HAP-1 (cell line): ENCODE measurements at regions not wholly inside any gene's neighbourhood (a gene's known extent, or its start where the extent isn't known, plus 50 kb on each side); places are given as distances from the start of the nearest gene placed in this dataset.
"Not testable (repeated sequence)": the region's sequence is repeated elsewhere in the genome, so short reads cannot be mapped to it uniquely, and the experiment has no call there.

Experiments used
- DNase-seq, 2 experiments: peaks; one replicate each; pipeline ENCODE4 v3.0.0-alpha.2; 2016 to 2020; ENCODE audit warnings: low spot score in 2 of 2
- H3K27me3 ChIP-seq: fragments of 250-450 bp; sonication (Bioruptor Pico); 2 replicates; pipeline ENCODE4 v1.5.1; 2020; ENCODE audit warnings: low read depth, mild to moderate bottlenecking, moderate library complexity
- H3K36me3 ChIP-seq: fragments of 250-450 bp; sonication (Bioruptor Pico); replicated peaks from 2 replicates; pipeline ENCODE4 v1.5.1; 2020; ENCODE audit warnings: mild to moderate bottlenecking
- H3K4me1 ChIP-seq: fragments of 250-450 bp; sonication (Bioruptor Pico); 2 replicates; pipeline ENCODE4 v1.5.1; 2020; ENCODE audit warnings: mild to moderate bottlenecking
- H3K4me3 ChIP-seq: fragments of 250-450 bp; sonication (Bioruptor Pico); 2 replicates; pipeline ENCODE4 v1.5.1; 2020; ENCODE audit warnings: mild to moderate bottlenecking, moderate library complexity
- H3K9me3 ChIP-seq: fragments of 250-450 bp; sonication (Bioruptor Pico); 2 replicates; pipeline ENCODE4 v1.5.1; 2020; ENCODE audit warnings: mild to moderate bottlenecking, moderate library complexity
- in situ Hi-C: fragments of 300-500 bp; cut with MboI; formaldehyde crosslinking; loops from 3 replicates; pipeline ENCODE4 v1.14.3; 2020; ENCODE audit warnings: low sequenced_read_pairs, inconsistent platforms, mixed read lengths

DNA sequence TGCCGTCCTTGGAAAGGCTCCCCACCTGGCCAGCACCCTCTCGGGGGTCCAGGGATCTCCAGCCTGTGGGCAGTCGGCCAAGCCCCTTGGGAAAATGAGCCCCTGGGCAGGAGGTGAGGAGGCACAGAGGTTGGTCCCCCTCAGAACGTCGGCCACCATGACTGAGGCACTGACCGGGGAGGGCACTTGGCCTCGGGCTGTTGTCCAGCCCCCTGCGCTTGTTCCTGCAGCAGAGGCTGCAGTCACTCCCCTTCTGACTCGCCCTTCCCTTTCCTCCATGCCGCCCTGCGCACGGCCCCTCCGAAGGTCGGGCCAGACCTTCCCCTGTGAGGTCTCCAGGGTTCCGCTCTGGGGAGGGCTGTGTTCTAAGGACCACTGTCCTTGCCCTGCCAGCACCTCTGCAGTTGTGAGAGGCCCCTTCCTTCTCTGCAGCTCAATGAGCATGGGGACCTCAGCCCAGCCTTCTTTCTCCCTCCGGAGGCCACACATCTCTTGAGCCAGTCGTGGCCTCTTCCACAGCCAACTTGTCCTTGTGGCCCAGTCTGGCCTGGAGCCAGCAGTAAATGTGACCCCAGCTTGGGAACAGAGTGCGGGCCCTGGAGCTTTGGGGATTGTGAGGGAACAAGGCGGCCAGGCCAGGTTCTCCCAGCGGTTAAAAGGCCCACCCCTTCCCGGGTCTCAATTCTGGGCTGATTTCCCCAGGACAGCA is 195.5 kb downstream of the DLL1 start:
- Histone ChIP-seq H3K4me1 (no peaks in the 10 kb centered on the region), H3K9me3 (no peaks in the 10 kb centered on the region), H3K4me3 (no peak overlapping the region), H3K36me3 (no peaks in the 10 kb centered on the region), H3K27me3 (no peaks in the 10 kb centered on the region)
- no peak for DNase-seq
- in situ Hi-C loops: no loop called here

DNA sequence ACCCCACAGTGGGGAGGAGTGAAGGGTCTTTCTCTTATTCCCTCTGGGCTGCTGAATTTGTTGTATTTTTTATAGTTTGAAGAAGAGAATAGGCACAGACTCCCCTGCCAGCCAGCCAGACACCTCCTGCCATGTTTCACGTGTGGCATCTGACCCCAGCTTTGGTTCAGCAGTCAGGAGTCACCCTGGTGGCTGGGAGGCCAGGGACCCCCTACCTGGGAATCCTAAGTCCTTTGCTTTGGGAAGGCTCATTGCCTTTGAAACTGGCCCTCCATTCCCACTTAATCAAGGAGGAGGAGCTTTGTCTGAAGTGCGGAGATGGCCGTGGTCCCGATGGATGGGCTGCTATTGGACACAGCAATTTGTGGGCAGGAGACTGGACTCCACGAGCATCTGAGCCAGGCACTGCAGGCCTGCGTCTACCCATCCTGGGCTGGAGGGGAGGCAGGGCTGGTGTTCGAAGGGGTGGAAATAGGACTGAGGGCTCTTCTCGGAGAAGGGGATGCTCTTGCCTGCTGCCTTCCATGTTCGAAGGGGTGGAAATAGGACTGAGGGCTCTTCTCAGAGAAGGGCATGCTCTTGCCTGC is 196.1 kb downstream of the DLL1 start:
- Histone ChIP-seq H3K4me3 (no peak overlapping the region), H3K27me3 (no peaks in the 10 kb centered on the region), H3K4me1 (no peaks in the 10 kb centered on the region), H3K9me3 (no peaks in the 10 kb centered on the region), H3K36me3 (no peaks in the 10 kb centered on the region)
- in situ Hi-C loops: no loop called here
- no peak for DNase-seq

DNA sequence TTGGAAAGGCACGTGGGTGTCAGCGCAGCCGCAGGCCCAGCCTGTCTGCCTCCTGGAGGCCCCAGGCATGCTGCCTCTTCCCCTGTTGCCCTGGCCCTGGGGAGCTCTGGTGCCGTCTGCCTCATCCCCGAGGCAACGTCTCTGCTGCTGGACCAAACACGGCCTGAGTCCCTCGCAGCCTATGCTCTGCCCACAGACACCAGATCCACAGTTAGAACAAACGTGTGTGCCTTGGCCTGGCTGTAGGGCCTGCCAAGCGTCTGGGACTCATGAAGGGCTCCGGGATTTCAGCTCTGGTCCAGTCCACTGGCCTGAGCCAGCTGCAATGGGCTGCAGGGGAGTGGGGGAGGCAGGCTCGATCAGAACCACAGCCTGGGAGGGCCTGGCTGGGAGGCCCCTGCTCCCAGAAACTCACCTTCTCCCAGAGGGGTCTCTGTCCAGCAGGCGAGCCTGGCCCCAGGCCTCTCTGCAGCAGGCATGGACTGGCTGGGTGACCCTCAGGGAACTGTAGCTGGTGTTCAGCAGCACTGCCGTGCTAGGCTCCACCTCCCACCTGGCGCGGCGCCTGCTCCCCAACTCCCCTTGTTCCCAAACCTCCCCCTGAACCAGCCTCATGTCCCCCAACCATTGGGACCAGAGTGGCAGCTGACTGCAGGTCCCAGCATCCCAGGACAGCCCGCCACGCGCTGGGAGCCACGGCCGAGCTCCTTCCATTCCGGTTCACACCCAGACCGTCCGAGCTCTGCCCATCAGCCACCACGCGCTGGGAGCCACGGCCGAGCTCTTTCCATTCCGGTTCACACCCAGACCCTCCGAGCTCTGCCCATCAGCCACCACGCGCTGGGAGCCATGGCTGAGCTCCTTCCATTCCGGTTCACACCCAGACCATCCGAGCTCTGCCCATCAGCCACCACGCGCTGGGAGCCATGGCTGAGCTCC is 197.0 kb downstream of the DLL1 start:
- DNase-seq: no peak
- no peak overlapping the region for H3K4me3 ChIP-seq
- no peaks in the 10 kb centered on the region for H3K36me3 ChIP-seq
- H3K4me1 ChIP-seq: no peaks in the 10 kb centered on the region
- in situ Hi-C loops: no loop called here
- H3K9me3 ChIP-seq: no peaks in the 10 kb centered on the region
- no peaks in the 10 kb centered on the region for H3K27me3 ChIP-seq

DNA sequence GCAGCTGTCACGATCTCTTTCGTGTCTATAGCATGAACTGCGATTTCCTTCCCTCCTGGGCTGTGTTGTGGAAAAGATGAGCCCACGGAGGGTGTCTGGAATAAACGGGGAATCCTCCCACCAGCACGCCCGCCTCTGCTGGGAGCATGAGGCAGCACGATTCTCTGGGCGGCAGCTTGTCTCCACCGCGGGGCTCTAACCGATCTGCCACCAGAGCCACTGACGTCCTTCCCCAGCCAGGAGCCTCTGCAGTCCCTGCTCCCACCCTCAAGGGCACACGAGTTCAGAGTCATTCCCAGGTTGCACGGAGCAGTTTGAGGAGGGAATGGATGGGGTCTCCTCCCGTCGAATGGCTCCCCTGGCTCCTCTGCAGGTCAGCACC is 197.6 kb downstream of the DLL1 start:
- in situ Hi-C loops: no loop called here
- no peaks in the 10 kb centered on the region for H3K4me1 ChIP-seq
- H3K27me3 ChIP-seq: no peaks in the 10 kb centered on the region
- no peaks in the 10 kb centered on the region for H3K36me3 ChIP-seq
- no peaks in the 10 kb centered on the region for H3K9me3 ChIP-seq
- no peak overlapping the region for H3K4me3 ChIP-seq
- no peak for DNase-seq

DNA sequence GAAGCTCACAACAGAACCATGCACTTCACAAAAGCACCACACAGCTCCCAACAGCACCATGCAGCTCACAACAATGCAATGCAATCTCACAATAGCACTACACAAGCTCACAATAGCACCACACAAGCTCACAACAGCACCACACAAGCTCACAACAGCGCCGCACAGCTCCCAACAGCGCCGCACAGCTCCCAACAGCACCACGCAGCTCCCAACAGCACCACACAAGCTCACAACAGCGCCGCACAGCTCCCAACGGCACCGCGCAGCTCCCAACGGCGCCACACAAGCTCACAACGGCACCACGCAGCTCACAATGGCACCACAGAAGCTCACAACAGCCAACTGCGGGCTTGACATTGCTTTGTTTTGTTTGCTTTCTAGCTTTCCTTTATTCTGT is 198.1 kb downstream of the DLL1 start:
- H3K4me3 ChIP-seq: no peak overlapping the region
- no peaks in the 10 kb centered on the region for H3K4me1 ChIP-seq
- no peaks in the 10 kb centered on the region for H3K27me3 ChIP-seq
- H3K36me3 ChIP-seq: no peaks in the 10 kb centered on the region
- H3K9me3 ChIP-seq: no peaks in the 10 kb centered on the region
- in situ Hi-C loops: no loop called here
- no peak for DNase-seq

DNA sequence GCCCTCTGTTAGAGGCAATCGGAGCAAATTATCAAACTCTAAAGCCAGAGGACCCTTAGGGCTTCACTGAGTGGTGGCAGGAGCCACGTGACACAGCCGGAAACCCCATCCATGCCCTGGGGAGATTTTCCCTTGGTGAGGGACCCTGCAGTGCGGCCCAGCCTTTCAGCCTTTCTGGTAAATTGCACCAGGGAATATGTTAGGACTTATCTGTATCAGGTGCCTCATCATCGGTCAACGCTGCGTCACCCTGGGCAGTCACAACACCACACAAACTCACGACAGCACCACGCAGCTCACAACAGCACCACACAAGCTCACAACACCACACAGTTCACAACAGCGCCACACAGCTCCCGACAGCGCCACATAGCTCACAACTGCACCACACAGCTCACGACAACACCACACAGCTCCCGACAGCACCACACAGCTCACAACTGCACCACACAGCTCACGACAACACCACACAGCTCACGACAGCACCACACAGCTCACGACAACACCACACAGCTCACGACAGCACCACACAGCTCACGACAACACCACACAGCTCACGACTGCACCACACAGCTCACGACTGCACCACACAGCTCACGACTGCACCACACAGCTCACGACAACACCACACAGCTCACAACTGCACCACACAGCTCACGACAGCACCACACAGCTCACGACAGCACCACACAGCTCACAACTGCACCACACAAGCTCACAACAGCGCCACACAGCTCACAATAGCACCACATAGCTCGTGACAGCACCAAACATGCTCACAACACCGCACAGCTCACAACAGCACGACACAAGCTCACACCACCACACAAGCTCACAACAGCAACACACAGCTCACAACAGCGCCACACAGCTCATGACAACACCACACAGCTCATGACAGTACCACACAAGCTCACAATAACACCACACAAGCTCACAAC is 199.0 kb downstream of the DLL1 start:
- Histone ChIP-seq H3K4me3 (no peak overlapping the region), H3K9me3 (no peaks in the 10 kb centered on the region), H3K27me3 (no peaks in the 10 kb centered on the region), H3K36me3 (no peaks in the 10 kb centered on the region), H3K4me1 (no peaks in the 10 kb centered on the region)
- no peak for DNase-seq
- in situ Hi-C loops: no loop called here

DNA sequence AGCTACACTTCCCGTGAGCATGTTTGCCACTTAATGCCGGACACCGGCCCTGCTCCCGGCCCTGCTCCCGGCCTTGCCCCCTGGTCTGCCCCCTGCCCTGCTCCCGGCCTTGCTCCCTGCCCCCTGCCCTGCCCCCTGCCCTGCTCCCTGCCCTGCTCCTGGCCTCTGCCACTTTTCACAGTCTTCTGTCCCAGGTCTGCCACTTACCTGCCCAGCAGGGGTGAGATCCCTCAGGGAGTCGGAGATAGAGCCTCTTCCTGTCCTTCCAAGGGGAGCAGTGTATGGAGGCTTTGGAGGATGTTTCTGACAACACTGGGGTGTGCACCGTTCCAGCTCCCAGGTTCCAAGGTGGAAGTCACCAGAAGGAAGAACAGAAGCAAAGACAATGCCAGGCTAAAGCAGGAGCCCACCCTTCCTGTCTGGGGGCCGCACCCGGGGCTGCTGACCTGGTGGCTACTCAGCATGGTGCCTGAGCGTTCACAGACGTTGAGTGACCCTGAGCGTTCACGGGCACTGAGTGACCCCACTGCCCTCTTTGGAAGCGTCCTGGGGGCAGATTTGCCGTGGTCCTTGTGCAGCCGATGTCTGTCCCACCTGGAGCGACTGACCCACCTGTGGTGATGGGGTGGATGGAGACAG is 199.8 kb downstream of the DLL1 start:
- Histone ChIP-seq H3K27me3 (no peaks in the 10 kb centered on the region), H3K4me1 (no peaks in the 10 kb centered on the region), H3K36me3 (no peaks in the 10 kb centered on the region), H3K9me3 (no peaks in the 10 kb centered on the region), H3K4me3 (no peak overlapping the region)
- in situ Hi-C loops: no loop called here
- no peak for DNase-seq

DNA sequence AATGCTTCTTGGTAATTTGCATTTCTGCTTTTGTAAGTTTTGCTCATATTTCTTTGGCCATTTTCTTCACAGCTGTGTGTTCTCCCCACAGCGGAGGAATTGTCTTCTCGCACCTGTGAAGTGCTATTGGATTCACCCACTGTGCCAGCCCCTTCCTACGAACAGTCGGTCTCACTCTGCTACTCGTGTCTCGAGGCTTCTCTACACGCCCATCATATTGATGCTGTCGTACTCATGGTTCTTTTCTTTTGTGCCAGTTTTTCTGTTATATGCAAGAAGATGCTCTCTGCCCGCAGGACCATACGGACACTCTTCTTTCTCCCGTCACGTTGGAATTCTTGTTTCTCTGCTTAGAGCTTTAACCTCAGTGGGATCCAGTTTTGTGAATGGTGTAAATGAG is 200.3 kb downstream of the DLL1 start:
- no peaks in the 10 kb centered on the region for H3K9me3 ChIP-seq
- in situ Hi-C loops: no loop called here
- H3K36me3 ChIP-seq: no peaks in the 10 kb centered on the region
- no peaks in the 10 kb centered on the region for H3K27me3 ChIP-seq
- no peak overlapping the region for H3K4me3 ChIP-seq
- no peak for DNase-seq
- H3K4me1 ChIP-seq: no peaks in the 10 kb centered on the region

DNA sequence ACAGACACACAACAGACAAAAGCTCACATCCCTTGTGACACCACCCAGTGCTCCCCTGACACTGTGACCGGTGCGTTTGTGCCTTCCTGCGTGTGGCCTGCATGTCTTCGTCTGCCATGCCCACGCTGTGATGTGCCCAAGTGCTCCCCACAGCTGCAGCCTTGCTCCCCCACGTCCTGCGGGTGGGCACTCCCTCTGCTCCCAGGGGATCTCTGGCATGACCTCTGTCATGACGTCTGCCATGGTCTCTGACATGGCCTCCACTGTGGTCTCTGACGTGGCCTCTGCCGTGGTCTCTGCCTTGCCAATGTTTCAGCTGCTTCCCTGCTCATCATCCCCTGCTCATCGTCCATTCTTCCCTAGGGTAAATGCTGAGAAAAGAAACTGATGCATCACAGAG is 200.9 kb downstream of the DLL1 start:
- no peaks in the 10 kb centered on the region for H3K27me3 ChIP-seq
- no peak overlapping the region for H3K4me3 ChIP-seq
- H3K36me3 ChIP-seq: no peaks in the 10 kb centered on the region
- in situ Hi-C loops: no loop called here
- no peaks in the 10 kb centered on the region for H3K4me1 ChIP-seq
- no peaks in the 10 kb centered on the region for H3K9me3 ChIP-seq
- DNase-seq: no peak

DNA sequence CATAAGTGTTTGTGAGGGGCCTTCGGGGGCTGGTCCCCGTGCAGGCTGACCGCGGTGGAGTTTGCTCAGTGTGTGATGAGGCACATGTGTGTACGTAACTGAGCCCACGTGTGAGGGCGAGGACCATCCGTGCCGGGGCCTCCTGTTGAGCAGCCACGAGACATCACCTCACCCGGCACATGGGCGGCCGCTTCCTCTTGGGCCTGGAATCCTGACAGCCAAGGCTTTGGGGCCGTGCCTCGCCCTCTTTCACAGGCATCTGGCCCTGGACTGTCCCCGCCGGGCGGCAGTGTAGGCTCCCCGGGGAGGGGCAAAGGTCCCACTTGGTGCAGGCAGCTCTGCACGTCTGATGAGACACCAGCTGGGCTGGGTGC is 202.3 kb downstream of the DLL1 start:
- in situ Hi-C loops: no loop called here
- no peak for DNase-seq
- Histone ChIP-seq H3K4me3 (no peak overlapping the region), H3K4me1 (no peaks in the 10 kb centered on the region), H3K27me3 (no peaks in the 10 kb centered on the region), H3K36me3 (no peaks in the 10 kb centered on the region), H3K9me3 (no peaks in the 10 kb centered on the region)

DNA sequence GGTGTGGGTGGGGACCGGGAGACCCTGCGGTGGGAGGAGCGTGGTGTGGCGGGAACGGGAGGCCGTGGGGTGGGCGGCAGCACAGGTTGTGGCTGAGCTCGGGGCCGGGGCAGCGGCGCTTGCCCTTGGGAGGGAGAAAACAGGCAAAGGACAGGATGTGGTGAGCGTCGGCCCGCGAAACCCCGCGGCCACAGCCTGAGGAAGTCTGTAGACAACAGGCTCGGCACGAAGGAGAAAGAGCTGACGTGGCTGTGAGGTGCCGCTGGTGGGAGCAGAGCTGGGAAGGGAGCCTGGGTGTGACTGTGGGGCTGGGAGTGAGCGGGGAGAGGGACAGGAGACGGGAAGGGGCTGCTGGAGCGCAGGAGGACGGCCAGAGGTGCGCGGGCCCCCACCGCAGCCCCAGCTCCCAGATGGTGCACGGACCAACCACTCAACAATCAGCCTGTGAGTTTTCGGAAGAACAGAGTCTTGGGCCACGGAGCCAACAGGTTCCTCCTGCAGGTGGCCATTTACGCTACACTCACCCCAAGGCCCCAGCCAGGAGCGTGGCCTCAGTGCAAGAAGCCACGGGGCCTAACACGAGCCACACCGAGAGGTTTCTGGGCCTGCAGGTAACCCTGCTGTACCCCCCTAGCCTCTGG is 202.8 kb downstream of the DLL1 start:
- no peaks in the 10 kb centered on the region for H3K4me1 ChIP-seq
- H3K27me3 ChIP-seq: no peaks in the 10 kb centered on the region
- peak in 1 of 2 experiments; percentile 17 for DNase-seq
- H3K4me3 ChIP-seq: peak overlapping the region; percentile 6; the same call in 1 of the 2 replicates
- H3K9me3 ChIP-seq: no peaks in the 10 kb centered on the region
- in situ Hi-C loops: no loop called here
- no peaks in the 10 kb centered on the region for H3K36me3 ChIP-seq

DNA sequence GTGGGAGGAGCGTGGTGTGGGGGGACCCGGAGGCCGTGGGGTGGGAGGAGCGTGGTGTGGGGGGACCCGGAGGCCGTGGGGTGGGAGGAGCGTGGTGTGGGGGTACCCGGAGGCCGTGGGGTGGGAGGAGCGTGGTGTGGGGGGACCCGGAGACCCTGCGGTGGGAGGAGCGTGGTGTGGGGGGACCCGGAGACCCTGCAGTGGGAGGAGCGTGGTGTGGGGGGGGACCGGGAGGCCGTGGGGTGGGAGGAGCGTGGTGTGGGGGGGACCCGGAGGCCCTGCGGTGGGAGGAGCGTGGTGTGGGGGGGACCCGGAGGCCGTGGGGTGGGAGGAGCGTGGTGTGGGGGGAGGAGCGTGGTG is 203.5 kb downstream of the DLL1 start:
- H3K4me1 ChIP-seq, in situ Hi-C loops, DNase-seq, H3K36me3 ChIP-seq, H3K4me3 ChIP-seq, H3K9me3 ChIP-seq, H3K27me3 ChIP-seq: not testable (repeated sequence)
